HepG2 (cell line): ENCODE measurements at regions not wholly inside any gene's neighbourhood (a gene's known extent, or its start where the extent isn't known, plus 50 kb on each side); places are given as distances from the start of the nearest gene placed in this dataset.

Experiments used
- ATAC-seq: fragments of 200-7000 bp; cut with Tn5 transposase; 3 replicates; pipeline ENCODE4 v1.9.1; 2020; ENCODE audit warnings: mild to moderate bottlenecking, moderate library complexity
- BruUV-seq: library from RNA; stranded (reverse); fragments of 400-500 nt; replicated peaks from 2 replicates; lab custom pipeline; 2021; lab: Mats Ljungman, UMichigan
- CTCF ChIA-PET: fragments of 300-600 bp; formaldehyde crosslinking; extraction: SDS; loops from one replicate; lab custom pipeline; 2021; ENCODE audit warnings: low total read pairs, inconsistent platforms, low intra/inter-chr PET ratio; lab: Yijun Ruan, JAX
- POLR2A ChIA-PET: fragments of 350-600 bp; sonication (Branson Sonifier 250); formaldehyde crosslinking; loops from one replicate; lab custom pipeline; 2020; ENCODE audit warnings: antibody characterized with exemption, inconsistent platforms; lab: Yijun Ruan, JAX
- DNase-seq: peaks from one replicate; pipeline ENCODE4 v3.0.0-alpha.2; 2015; ENCODE audit warnings: low spot score
- FAIRE-seq: peaks from 3 replicates; lab custom pipeline; 2011; peaks lifted over from hg19 to GRCh38; lab: Jason Lieb, UNC
- H2AFZ ChIP-seq: one replicate; pipeline ENCODE4 v1.6.1; 2011; ENCODE audit warnings: low read length, inconsistent platforms
- H3K27ac ChIP-seq: fragments of 300-600 bp; 3 replicates; pipeline ENCODE4 v1.8.0; 2011; ENCODE audit warnings: mixed run types, mild to moderate bottlenecking, mixed read lengths, low read length, inconsistent platforms; ENCODE audit not compliant: insufficient read depth; ENCODE audit errors: extremely low read length
- H3K27me3 ChIP-seq, 2 experiments: fragments of 200-600 bp in 1 of 2; 2 replicates in 1 of 2; 3 replicates in 1 of 2; pipeline versions ENCODE4 v1.6.0 to v1.8.0; 2011; ENCODE audit warnings: low read length in 2 of 2, mild to moderate bottlenecking in 2 of 2, moderate library complexity in 2 of 2, inconsistent platforms in 1 of 2; ENCODE audit not compliant: insufficient read depth in 2 of 2, control insufficient read depth in 1 of 2
- H3K36me3 ChIP-seq, 2 experiments: fragments of 200-600 bp in 1 of 2; replicated peaks in 1 of 2; 2 replicates in 1 of 2; 3 replicates in 1 of 2; pipeline versions ENCODE4 v1.5.1 to v1.8.0; 2011; ENCODE audit warnings: low read length in 2 of 2, inconsistent platforms in 1 of 2; ENCODE audit not compliant: insufficient read depth in 2 of 2, control insufficient read depth in 1 of 2
- H3K4me1 ChIP-seq: 2 replicates; pipeline ENCODE4 v1.5.1; 2012; ENCODE audit warnings: low read length, inconsistent platforms; ENCODE audit not compliant: insufficient read depth
- H3K4me2 ChIP-seq: 2 replicates; pipeline ENCODE4 v1.6.0; 2011; ENCODE audit warnings: low read depth, low read length, inconsistent platforms
- H3K4me3 ChIP-seq, 3 experiments: fragments of 200-600 bp in 1 of 3; sonication (generic), shearing (Covaris generic) in 1 of 3; replicated peaks in 1 of 3; 2 replicates each; pipeline ENCODE4 v1.5.1; 2011 to 2016; ENCODE audit warnings: low read length in 3 of 3, inconsistent platforms in 2 of 3, low read depth in 2 of 3, mild to moderate bottlenecking in 2 of 3, control low read depth in 1 of 3, mixed read lengths in 1 of 3; ENCODE audit not compliant: insufficient read depth in 1 of 3
- H3K79me2 ChIP-seq: one replicate; pipeline ENCODE4 v1.6.1; 2011; ENCODE audit warnings: low read length, inconsistent platforms; ENCODE audit not compliant: insufficient read depth
- H3K9ac ChIP-seq: 2 replicates; pipeline ENCODE4 v1.6.0; 2011; ENCODE audit warnings: mild to moderate bottlenecking, low read depth, low read length, inconsistent platforms; ENCODE audit not compliant: insufficient read depth
- H3K9me3 ChIP-seq: 2 replicates; pipeline ENCODE4 v1.5.1; 2012; ENCODE audit warnings: mild to moderate bottlenecking, low read length
- H4K20me1 ChIP-seq: 2 replicates; pipeline ENCODE4 v1.6.0; 2011; ENCODE audit warnings: inconsistent platforms, mild to moderate bottlenecking, low read length, moderate library complexity; ENCODE audit not compliant: insufficient read depth
- FOXA3 ChIP-seq: IDR thresholded peaks from 2 replicates; pipeline ENCODE4 v1.6.1; 2016; ENCODE audit warnings: missing genetic modification reagents, missing compliant biosample characterization
- HNF4A ChIP-seq: sonication (generic); formaldehyde crosslinking; IDR thresholded peaks from 2 replicates; pipeline ENCODE4 v1.4.0; 2020; ENCODE audit warnings: missing genetic modification reagents
- HNRNPK ChIP-seq: fragments of 200-400 bp; formaldehyde crosslinking; IDR thresholded peaks from 2 replicates; pipeline ENCODE4 v1.6.1; 2018; ENCODE audit warnings: low read length, low read depth, moderate library complexity, mild to moderate bottlenecking; ENCODE audit not compliant: poor library complexity, severe bottlenecking
- HOXA3 ChIP-seq: sonication (generic); formaldehyde crosslinking; IDR thresholded peaks from 2 replicates; pipeline ENCODE4 v1.5.0; 2020; ENCODE audit warnings: missing genetic modification reagents
- PHF8 ChIP-seq: sonication (generic); formaldehyde crosslinking; IDR thresholded peaks from 2 replicates; pipeline ENCODE4 v1.5.0; 2020; ENCODE audit warnings: missing genetic modification reagents
- RELA ChIP-seq: sonication (generic); formaldehyde crosslinking; IDR thresholded peaks from 2 replicates; pipeline ENCODE4 v1.4.0; 2020; ENCODE audit warnings: missing genetic modification reagents
- ZMYM4 ChIP-seq: sonication (generic); formaldehyde crosslinking; IDR thresholded peaks from 2 replicates; pipeline ENCODE4 v1.8.1; 2023; ENCODE audit warnings: mild to moderate bottlenecking, missing genetic modification reagents
- ZNF205 ChIP-seq: IDR thresholded peaks from 2 replicates; pipeline ENCODE4 v1.6.1; 2018; ENCODE audit warnings: missing biosample characterization, missing genetic modification reagents
- ZNF296 ChIP-seq: sonication (generic); formaldehyde crosslinking; conservative IDR thresholded peaks from 2 replicates; pipeline ENCODE4 v1.5.0; 2020; ENCODE audit warnings: mild to moderate bottlenecking, missing genetic modification reagents
- ZNF543 ChIP-seq: sonication (generic); formaldehyde crosslinking; IDR thresholded peaks from 2 replicates; pipeline ENCODE4 v1.4.0; 2020; ENCODE audit warnings: mild to moderate bottlenecking, missing genetic modification reagents
- ZNF703 ChIP-seq: sonication (generic); formaldehyde crosslinking; IDR thresholded peaks from 2 replicates; pipeline ENCODE4 v1.5.1; 2020; ENCODE audit warnings: missing genetic modification reagents, mild to moderate bottlenecking, moderate library complexity, borderline replicate concordance
- ZNF816 ChIP-seq: sonication (generic); formaldehyde crosslinking; IDR thresholded peaks from 2 replicates; pipeline ENCODE4 v1.8.0; 2022; ENCODE audit warnings: missing genetic modification reagents, mild to moderate bottlenecking, borderline replicate concordance
- ZNF841 ChIP-seq: sonication (generic); formaldehyde crosslinking; IDR thresholded peaks from 2 replicates; pipeline ENCODE4 v1.8.1; 2023; ENCODE audit warnings: missing genetic modification reagents, borderline replicate concordance
- WGBS: methylation state at CpG from one replicate; pipeline ENCODE4 v1.1.6; 2017; ENCODE audit warnings: low lambda C conversion rate; 5-methylcytosine and 5-hydroxymethylcytosine counted together
- in situ Hi-C: cut with HindIII; loops from 2 replicates; pipeline ENCODE4 v1.10.0; 2017; ENCODE audit warnings: low pct_unique_long_range_greater_than_20kb; ENCODE audit not compliant: extremely low pct_ligation_motif_present
- intact Hi-C: fragments of 100-400 bp; cut with micrococcal nuclease; formaldehyde crosslinking; loops from one replicate; pipeline ENCODE4 v1.10.0; 2022; ENCODE audit not compliant: unreplicated experiment
- TF ChIP-seq, protein P1 (sequence below): sonication (generic); formaldehyde crosslinking; IDR thresholded peaks from 2 replicates; pipeline ENCODE4 v1.5.1; 2020; ENCODE audit warnings: mild to moderate bottlenecking, missing genetic modification reagents
- TF ChIP-seq, protein P2 (sequence below): IDR thresholded peaks from 2 replicates; pipeline ENCODE4 v1.6.1; 2016; ENCODE audit warnings: control low read depth
- TF ChIP-seq, protein P3 (sequence below): sonication (generic); formaldehyde crosslinking; IDR thresholded peaks from 2 replicates; pipeline ENCODE4 v1.4.0; 2020; ENCODE audit warnings: missing genetic modification reagents, borderline replicate concordance
- TF ChIP-seq, protein P4 (sequence below): sonication (generic); formaldehyde crosslinking; conservative IDR thresholded peaks from 2 replicates; pipeline ENCODE4 v1.4.0; 2020; ENCODE audit warnings: missing genetic modification reagents
- TF ChIP-seq, protein P5 (sequence below): IDR thresholded peaks from 2 replicates; pipeline ENCODE4 v1.6.1; 2016; ENCODE audit warnings: mild to moderate bottlenecking, missing biosample characterization, missing genetic modification reagents

DNA sequence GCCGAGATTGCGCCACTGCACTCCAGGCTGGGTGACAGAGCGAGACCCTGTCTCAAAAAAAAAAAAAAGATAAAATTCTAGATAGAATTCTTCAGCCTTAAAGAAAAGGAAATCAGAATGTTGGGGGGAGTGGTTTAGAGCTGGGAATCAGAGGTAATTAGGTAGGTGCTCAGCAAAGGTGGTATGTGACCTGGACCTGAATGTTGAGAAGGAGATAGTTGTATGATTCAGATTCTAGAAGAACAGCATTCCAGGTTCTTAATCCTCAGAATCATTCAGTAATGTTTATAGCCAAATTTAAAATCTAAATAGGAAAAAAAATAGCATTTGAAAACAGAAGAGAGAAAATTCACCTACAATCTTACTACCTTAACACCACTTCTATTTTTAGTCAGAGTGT, 71.3 kb upstream of the UBE2E1 start:
- ATAC-seq (no peak), DNase-seq (no peak), FAIRE-seq (no peak)
- WGBS = 44% methylated on average over 3 of the region's 3 CpGs
- Histone ChIP-seq H3K9ac (no peak overlapping the region), H4K20me1 (no peaks in the 10 kb centered on the region), H3K9me3 (no peaks in the 10 kb centered on the region), H3K27me3 (0 out of 5 replicates have a peak, but pooled peaks cover 0 to 8% of the 10 kb centered on the region in 2 experiments), H2AFZ (no peak overlapping the region), H3K27ac (no peak overlapping the region), H3K36me3 (no peaks in the 10 kb centered on the region), H3K4me1 (no peaks in the 10 kb centered on the region), H3K79me2 (no peaks in the 10 kb centered on the region), H3K4me3 (no peak overlapping the region), H3K4me2 (no peak overlapping the region)
- BruUV-seq = no TSS peak
- in situ Hi-C loops (no loop called here), intact Hi-C loops (no loop called here)
- POLR2A ChIA-PET = no interaction called here
- CTCF ChIA-PET = no interaction called here
- no peak for TF ChIP-seq ZNF841 (CRISPR knock-in tag)
- TF ChIP-seq PHF8 (CRISPR knock-in tag) = no peak
- TF ChIP-seq, protein P1, sequence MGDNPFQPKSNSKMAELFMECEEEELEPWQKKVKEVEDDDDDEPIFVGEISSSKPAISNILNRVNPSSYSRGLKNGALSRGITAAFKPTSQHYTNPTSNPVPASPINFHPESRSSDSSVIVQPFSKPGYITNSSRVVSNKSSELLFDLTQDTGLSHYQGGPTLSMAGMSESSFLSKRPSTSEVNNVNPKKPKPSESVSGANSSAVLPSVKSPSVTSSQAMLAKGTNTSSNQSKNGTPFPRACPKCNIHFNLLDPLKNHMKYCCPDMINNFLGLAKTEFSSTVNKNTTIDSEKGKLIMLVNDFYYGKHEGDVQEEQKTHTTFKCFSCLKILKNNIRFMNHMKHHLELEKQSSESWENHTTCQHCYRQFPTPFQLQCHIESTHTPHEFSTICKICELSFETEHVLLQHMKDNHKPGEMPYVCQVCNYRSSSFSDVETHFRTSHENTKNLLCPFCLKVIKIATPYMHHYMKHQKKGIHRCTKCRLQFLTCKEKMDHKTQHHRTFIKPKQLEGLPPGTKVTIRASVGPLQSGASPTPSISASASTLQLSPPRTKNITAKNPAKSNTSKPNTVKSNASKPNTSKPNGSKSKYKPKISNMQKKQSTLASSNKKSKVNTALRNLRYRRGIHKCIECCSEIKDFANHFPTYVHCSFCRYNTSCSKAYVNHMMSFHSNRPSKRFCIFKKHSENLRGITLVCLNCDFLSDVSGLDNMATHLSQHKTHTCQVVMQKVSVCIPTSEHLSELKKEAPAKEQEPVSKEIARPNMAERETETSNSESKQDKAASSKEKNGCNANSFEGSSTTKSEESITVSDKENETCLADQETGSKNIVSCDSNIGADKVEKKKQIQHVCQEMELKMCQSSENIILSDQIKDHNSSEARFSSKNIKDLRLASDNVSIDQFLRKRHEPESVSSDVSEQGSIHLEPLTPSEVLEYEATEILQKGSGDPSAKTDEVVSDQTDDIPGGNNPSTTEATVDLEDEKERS = no peak
- no peak for TF ChIP-seq ZNF703
- no peak for TF ChIP-seq HNF4A (CRISPR knock-in tag)
- TF ChIP-seq ZNF543 (CRISPR knock-in tag) = no peak
- TF ChIP-seq HNRNPK = no peak
- TF ChIP-seq, protein P2, sequence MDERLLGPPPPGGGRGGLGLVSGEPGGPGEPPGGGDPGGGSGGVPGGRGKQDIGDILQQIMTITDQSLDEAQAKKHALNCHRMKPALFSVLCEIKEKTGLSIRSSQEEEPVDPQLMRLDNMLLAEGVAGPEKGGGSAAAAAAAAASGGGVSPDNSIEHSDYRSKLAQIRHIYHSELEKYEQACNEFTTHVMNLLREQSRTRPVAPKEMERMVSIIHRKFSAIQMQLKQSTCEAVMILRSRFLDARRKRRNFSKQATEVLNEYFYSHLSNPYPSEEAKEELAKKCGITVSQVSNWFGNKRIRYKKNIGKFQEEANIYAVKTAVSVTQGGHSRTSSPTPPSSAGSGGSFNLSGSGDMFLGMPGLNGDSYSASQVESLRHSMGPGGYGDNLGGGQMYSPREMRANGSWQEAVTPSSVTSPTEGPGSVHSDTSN (CRISPR knock-in tag) = no peak
- TF ChIP-seq ZNF205 (CRISPR knock-in tag) = no peak
- TF ChIP-seq RELA (CRISPR knock-in tag) = no peak
- TF ChIP-seq ZNF296 = no peak
- TF ChIP-seq HOXA3 (CRISPR knock-in tag) = no peak
- TF ChIP-seq, protein P3, sequence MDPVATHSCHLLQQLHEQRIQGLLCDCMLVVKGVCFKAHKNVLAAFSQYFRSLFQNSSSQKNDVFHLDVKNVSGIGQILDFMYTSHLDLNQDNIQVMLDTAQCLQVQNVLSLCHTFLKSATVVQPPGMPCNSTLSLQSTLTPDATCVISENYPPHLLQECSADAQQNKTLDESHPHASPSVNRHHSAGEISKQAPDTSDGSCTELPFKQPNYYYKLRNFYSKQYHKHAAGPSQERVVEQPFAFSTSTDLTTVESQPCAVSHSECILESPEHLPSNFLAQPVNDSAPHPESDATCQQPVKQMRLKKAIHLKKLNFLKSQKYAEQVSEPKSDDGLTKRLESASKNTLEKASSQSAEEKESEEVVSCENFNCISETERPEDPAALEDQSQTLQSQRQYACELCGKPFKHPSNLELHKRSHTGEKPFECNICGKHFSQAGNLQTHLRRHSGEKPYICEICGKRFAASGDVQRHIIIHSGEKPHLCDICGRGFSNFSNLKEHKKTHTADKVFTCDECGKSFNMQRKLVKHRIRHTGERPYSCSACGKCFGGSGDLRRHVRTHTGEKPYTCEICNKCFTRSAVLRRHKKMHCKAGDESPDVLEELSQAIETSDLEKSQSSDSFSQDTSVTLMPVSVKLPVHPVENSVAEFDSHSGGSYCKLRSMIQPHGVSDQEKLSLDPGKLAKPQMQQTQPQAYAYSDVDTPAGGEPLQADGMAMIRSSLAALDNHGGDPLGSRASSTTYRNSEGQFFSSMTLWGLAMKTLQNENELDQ (CRISPR knock-in tag) = no peak
- no peak for TF ChIP-seq ZMYM4 (CRISPR knock-in tag)
- no peak for TF ChIP-seq FOXA3
- TF ChIP-seq, protein P4, sequence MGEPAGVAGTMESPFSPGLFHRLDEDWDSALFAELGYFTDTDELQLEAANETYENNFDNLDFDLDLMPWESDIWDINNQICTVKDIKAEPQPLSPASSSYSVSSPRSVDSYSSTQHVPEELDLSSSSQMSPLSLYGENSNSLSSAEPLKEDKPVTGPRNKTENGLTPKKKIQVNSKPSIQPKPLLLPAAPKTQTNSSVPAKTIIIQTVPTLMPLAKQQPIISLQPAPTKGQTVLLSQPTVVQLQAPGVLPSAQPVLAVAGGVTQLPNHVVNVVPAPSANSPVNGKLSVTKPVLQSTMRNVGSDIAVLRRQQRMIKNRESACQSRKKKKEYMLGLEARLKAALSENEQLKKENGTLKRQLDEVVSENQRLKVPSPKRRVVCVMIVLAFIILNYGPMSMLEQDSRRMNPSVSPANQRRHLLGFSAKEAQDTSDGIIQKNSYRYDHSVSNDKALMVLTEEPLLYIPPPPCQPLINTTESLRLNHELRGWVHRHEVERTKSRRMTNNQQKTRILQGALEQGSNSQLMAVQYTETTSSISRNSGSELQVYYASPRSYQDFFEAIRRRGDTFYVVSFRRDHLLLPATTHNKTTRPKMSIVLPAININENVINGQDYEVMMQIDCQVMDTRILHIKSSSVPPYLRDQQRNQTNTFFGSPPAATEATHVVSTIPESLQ = no peak
- TF ChIP-seq, protein P5, sequence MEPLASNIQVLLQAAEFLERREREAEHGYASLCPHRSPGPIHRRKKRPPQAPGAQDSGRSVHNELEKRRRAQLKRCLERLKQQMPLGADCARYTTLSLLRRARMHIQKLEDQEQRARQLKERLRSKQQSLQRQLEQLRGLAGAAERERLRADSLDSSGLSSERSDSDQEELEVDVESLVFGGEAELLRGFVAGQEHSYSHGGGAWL = no peak
- no peak for TF ChIP-seq ZNF816 (CRISPR knock-in tag)
